NCI-H1417 treated with DMSO at 0.1 percent for 48 hours (cell line): ENCODE measurements at regions not wholly inside any gene's neighbourhood (a gene's known extent, or its start where the extent isn't known, plus 50 kb on each side); places are given as distances from the start of the nearest gene placed in this dataset.
A peak's percentile ranks its signal among the peaks of the same experiment; 100 is the strongest.

Experiments used
- DNase-seq: peaks from one replicate; lab custom pipeline; 2025; lab: John Stamatoyannopoulos, UW

- no peak for DNase-seq
These were observed 158.6 kb upstream of the SHB start for GRCh38 chr9:38227656-38228055.

GRCh38 chr9:38227061-38227540, 158.1 kb upstream of the SHB start:
- peak; percentile 80 for DNase-seq

- DNase-seq, result peak; percentile 80
These were observed 157.5 kb upstream of the SHB start for GRCh38 chr9:38226491-38226951.

- DNase-seq, result no peak
These were observed 155.9 kb upstream of the SHB start for GRCh38 chr9:38224941-38225340.

- no peak for DNase-seq
These were observed 147.5 kb upstream of the SHB start for GRCh38 chr9:38216572-38216971.

- DNase-seq, result no peak
These were observed 146.4 kb upstream of the SHB start for GRCh38 chr9:38215465-38215864.

GRCh38 chr9:38214432-38214831, 145.4 kb upstream of the SHB start:
- no peak for DNase-seq

- no peak for DNase-seq
These were observed 144.7 kb upstream of the SHB start for GRCh38 chr9:38213631-38214299.

- DNase-seq, result no peak
These were observed 143.0 kb upstream of the SHB start for GRCh38 chr9:38212016-38212415.

- DNase-seq, result no peak
These were observed 142.0 kb upstream of the SHB start for GRCh38 chr9:38211002-38211401.

GRCh38 chr9:38208206-38208901, 139.3 kb upstream of the SHB start:
- DNase-seq, result no peak

- DNase-seq, result no peak
These were observed 138.3 kb upstream of the SHB start for GRCh38 chr9:38207247-38207778.

GRCh38 chr9:38205279-38205678, 136.3 kb upstream of the SHB start:
- no peak for DNase-seq

GRCh38 chr9:38202336-38202938, 133.4 kb upstream of the SHB start:
- no peak for DNase-seq

GRCh38 chr9:38201844-38202243, 132.8 kb upstream of the SHB start:
- DNase-seq, result no peak

- no peak for DNase-seq
These were observed 131.4 kb upstream of the SHB start for GRCh38 chr9:38200431-38200830.

GRCh38 chr9:38198140-38198539, 129.1 kb upstream of the SHB start:
- no peak for DNase-seq

- no peak for DNase-seq
These were observed 127.7 kb upstream of the SHB start for GRCh38 chr9:38196714-38197113.

GRCh38 chr9:38195737-38196161, 126.7 kb upstream of the SHB start:
- DNase-seq, result no peak

- DNase-seq, result no peak
These were observed 125.8 kb upstream of the SHB start for GRCh38 chr9:38194870-38195269.

GRCh38 chr9:38192731-38193265, 123.8 kb upstream of the SHB start:
- no peak for DNase-seq

GRCh38 chr9:38186404-38187115, 117.5 kb upstream of the SHB start:
- DNase-seq, result no peak
